Activated CD4-positive, CD25-positive, alpha-beta regulatory T cell treated with anti-CD3 and anti-CD28 coated beads, Interleukin-2, amount 50 U/mL, for 72 hours (primary cell): ENCODE measurements at regions not wholly inside any gene's neighbourhood (a gene's known extent, or its start where the extent isn't known, plus 50 kb on each side); places are given as distances from the start of the nearest gene placed in this dataset.

Experiments
- DNase-seq: peaks from one replicate; pipeline ENCODE4 v3.0.0; 2021

DNA sequence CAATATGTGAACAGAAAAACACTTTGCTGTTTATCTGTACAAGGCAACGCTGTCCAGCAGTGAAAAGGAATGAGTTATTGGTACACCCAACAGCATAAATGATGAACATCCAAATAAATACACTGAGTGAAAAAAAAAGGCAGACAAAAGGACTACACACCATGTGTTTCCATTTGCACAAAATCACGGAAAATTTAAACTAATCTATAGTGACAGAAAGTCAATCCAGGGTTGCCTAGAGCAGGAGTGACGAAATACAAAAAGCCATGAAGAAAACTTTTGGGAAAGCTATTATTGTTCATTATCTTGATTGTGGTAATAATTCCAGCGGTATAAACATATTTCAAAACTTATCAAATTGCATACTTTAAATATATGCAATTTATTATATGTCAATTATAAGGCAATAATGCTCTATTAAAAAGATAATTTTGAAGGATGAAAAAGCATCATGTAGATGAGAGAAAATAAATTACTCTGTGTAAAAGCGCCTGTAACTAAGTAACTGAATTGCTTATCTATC, 578.0 kb upstream of the TMEM132C start:
- DNase-seq = no peak

DNA sequence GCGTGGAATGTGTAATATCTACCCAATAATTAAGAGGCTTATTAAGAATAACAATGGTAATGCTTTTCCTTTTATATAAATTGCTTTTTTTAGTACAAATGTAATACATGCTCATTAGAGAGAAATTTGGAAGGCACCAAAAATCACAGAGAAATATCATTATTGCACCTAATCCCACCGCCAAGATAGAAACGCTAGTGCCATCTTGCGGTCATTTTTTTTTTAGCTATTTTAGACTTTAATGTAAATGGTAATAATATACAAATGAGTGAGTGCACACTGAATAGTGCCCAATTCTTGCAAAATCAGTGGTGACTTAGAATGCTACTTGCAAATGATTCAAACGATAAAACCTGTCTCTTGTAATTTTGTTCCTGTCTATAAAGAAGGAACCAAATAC, 576.8 kb upstream of the TMEM132C start:
- DNase-seq = no peak

DNA sequence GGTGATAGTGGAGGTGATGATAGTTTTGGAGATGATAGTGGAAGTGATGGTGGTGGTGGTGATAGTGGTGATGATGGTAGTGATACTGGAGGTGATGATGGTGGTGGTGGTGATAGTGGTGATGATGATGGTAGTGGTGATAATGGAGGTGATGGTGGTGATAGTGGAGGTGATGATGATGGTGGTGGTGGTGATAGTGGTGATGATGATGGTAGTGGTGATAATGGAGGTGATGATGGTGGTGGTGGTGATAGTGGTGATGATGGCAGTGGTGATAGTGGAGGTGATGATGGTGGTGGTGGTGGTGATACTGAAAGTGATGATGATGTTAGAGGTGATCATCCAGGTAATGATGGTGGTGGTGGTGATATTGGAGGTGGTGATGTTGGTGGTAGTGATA, 570.0 kb upstream of the TMEM132C start:
- no peak for DNase-seq

DNA sequence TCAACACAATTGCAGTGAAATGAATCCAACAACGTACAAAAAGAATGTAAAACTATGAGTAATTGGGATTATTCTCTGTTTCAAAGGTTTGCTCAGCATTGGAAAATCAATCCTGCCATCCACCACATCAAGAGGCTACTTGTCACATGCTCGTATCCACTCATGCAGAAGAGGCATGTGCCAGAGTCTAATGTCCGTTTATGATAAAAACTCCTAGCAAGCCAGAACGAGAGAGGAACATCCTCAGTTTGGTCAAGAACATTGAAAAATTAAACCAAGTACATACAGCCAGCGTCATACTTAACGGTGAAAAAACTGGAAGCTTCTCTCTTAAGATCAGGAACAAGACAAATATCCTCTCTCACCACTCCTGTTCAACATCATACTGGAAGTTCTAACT, 563.9 kb upstream of the TMEM132C start:
- no peak for DNase-seq

DNA sequence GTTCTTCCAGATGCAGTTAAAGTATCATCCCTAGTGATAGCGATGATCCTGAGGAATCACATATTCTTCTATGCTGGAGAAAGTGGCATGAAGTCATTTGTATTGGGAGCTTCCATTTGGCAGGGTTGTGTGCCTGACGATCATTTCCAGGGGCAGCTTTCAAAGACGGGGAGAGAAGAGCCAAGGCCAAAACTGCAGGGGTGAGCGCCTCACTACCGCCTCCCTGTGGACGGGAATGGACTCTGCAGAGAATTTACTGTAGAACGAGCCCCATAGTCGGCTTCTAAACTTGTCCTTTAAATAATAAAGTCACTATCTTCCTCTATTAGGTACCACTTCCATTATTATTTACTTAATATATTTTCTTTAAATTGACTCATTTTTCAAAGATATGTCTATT, 555.9 kb upstream of the TMEM132C start:
- no peak for DNase-seq

DNA sequence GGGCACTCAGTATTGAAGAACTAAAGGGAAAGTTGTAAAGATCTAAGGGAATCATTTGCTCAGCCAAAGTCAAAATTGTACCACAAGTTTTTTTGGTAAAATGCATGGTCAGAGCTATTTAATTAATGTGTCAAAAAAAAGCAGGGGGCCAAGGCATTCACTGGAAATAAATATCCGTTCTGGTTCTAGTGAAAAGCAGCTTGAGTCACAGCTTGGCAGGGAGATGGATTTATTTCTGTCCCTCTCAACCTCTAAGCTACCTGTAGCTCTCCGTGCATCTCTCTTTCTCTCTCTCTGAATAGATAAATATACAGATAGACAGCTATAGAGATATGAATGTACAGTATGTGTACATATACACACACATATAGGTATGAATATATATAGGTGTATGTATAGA, 554.4 kb upstream of the TMEM132C start:
- DNase-seq = no peak

DNA sequence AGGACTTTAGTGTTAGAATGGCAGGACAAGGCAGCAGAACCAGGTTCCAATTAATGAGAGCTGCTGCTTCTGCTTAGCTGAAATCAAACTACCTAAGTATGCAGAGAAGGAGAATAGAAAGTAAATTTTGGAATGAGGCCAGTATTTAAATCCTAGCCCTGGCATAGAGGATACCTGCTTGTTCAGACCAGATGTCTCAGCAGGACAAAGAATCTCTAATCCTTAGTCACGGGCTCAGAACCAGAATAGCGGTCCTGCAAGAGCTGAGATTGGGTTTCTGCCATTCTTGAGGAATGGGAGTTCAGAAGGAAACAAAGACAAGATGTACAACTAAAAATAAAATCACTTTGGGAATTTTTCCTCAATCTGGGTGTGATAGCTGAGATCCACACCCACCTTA, 550.8 kb upstream of the TMEM132C start:
- DNase-seq = no peak

DNA sequence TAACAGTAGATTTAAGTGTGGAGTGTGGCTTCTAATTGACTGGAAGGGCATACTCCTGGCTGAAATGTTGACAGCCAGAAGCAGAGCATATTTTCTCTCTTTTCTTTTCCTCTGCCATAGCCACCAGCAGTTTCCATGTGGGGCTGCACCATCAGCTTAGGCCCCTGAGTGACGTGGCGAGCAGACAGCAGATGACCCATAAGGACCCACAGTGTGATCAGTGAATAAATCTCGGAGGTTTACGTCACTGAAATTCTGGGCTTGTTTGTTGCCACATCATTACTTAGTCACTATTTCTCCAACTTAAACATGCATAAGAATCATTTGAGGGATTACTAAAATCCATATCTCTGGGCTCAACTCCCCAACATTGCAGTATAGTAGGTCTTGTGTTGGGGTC, 549.7 kb upstream of the TMEM132C start:
- DNase-seq = no peak

DNA sequence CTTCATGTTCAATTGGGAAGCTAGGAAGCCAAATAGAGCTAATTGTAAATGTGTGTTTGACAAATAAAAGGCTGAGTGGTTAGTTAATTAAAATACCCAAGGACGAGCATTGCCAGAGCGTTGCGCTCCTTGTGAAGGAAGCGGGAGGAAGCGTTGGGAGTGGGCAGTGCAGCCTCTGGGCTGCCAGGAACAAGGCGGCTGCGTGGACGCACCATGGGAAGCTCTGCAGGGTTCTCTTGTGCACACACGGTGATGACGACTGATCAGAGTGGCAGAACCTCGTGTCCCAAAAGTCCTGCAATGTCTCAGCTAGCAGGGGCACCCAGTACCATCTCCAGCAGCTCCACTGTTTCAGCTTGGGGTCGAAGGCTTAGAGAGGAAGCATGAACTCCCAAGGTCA, 546.6 kb upstream of the TMEM132C start:
- DNase-seq = no peak

DNA sequence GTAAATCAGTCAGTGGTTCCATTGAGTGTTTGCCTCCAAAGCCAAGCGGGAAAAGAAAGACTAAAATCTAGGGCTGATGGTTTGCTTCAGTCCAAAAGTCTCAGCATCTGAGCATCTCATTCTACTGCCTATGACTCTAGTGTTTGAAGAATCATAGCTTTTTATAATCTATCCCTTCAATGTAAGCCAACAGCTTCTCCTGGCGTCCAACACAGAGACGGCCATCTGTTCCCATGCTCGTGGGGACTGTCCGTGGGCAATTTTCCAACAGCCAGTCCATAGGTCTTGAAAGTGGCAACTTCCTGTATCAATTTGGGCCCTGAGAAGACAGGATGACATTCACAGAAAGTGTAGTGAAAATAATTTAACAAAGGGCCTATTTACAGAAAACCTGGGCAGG, 544.4 kb upstream of the TMEM132C start:
- DNase-seq = no peak

DNA sequence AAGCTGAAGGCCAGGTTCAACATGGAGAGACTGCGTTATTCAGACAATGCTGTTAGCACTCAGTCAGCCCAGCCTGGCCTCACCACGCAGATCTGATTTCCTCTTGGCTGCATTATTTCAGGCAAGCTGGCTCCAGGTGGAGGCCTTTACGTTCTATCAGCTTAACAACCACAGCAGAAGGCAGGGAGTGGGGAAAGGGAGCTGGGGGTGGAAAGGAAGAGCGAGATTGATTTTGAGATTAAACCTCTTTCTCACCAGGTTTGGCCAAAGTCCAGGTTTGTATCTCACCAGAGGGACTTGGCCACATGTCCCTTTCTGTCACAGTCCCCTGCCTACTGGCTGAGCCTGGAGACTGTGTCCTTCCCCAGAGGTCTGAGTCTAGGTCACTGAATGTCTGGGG, 543.7 kb upstream of the TMEM132C start:
- no peak for DNase-seq

DNA sequence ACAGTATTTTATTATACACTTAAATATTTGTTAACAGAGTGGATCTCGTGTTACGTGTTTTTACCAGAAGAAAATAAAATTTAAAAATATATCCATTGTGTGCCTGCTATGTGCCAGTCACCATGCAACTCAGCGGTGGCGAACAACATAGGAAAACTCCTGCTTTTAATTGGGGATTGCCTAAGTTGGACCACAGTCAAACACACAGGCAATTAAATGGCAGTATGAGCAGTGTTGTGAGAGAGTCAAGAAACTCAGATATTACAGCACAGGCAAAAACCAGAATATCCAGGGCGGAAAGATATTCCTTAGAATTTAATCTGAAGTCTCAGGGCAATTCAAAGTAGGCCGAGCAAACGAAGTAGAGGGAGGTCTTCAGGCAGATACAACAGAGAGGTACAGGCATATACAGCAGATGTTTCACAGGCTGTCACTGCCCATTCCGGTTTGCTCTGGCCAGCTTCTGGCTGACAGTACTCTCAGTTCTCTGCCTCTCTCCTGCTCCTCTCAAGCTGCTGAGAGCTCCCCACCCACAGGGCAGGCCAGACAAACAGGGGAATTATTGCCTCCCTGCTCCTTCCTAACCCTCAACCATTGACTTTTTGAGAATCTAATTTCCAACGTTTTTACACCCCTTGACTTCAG, 540.2 kb upstream of the TMEM132C start:
- no peak for DNase-seq

DNA sequence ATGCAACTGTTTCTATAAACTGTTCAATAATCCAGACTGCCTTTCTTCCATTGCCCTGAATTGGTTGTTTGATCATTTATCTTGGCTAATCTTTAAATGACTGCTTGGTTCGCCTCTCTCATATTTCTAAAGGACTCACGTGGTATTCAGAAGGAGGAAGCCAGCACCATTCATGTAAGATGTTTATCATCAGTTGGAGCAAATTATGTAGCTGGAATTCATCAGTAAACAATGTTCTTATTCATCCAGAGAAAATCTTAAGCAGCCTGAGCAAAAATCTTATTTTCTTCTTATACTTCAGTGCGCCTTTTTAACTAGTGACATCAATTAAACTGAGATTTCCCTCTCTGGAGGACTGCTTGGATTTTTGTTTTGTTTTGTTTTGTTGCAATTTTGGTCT, 538.7 kb upstream of the TMEM132C start:
- no peak for DNase-seq

DNA sequence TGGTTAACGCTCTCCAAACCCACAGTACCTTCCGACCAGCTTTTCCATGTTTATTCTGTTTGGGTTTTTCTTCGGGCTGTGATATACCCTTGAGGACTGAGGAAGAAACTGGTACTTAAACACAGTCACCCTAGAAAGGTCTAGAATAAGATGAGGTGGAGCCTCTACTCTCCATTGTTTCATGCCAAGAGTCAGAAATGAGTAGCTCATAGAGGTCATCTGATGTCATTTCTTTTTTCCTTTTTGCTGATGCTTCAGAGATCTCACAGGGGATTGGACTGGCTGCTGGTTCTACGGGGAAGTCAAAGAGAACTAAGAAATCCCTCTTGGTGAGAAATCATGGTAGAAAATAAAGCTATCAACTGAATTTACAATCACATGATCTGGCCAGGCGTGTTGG, 538.2 kb upstream of the TMEM132C start:
- DNase-seq = no peak

DNA sequence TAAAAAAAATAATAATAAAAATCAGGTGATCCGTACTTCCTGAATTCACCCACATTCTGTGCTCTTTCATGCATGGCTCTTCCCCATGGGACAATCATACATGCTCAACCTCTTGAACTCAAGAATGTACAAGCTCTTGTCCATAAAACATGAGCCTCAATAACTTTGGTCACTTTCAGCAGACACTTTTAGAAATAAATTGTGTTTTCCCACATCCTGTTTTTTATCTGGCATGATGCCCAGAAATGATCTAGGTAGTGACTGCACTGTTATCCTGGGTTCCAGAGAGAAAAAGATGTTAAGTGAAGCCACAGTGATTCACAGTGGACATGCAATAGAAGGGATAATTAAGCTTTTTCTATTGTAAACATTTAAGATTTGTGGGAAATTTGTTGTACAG, 537.6 kb upstream of the TMEM132C start:
- no peak for DNase-seq

DNA sequence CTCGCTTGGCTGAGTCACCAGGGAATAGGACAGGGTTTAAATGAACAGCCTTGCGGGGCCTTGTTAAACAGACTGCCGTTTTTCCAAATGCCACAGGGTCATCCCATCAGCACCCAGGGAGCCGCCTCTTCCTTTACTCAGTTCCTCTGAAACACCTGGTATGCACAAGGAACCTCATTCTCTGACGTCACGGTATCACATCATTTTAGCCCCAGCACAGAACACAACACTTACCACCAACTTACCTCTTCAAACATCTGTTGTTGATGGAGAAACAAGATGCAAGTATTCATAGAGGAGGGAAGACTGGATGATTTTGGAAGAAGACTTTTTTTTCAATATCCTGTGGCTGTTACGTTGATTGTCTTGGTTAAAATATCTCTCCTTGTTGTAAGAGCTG, 535.3 kb upstream of the TMEM132C start:
- no peak for DNase-seq

DNA sequence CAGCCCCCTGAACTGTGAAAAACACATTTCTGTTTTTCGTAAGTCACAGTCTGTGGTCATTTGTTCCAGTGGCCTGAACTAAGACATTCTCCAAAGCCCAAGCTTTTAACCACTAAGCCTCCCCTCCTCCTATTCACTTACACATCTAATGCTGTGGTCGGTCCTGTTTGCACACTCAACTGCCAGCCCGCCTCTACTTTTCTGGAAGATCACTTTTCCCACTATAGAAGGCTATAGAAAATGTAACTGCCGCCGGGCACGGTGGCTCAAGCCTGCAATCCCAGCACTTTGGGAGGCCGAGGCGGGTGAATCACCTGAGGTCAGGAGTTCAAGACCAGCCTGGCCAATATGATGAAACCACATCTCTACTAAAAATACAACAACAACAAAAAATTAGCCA, 524.7 kb upstream of the TMEM132C start:
- DNase-seq = no peak

DNA sequence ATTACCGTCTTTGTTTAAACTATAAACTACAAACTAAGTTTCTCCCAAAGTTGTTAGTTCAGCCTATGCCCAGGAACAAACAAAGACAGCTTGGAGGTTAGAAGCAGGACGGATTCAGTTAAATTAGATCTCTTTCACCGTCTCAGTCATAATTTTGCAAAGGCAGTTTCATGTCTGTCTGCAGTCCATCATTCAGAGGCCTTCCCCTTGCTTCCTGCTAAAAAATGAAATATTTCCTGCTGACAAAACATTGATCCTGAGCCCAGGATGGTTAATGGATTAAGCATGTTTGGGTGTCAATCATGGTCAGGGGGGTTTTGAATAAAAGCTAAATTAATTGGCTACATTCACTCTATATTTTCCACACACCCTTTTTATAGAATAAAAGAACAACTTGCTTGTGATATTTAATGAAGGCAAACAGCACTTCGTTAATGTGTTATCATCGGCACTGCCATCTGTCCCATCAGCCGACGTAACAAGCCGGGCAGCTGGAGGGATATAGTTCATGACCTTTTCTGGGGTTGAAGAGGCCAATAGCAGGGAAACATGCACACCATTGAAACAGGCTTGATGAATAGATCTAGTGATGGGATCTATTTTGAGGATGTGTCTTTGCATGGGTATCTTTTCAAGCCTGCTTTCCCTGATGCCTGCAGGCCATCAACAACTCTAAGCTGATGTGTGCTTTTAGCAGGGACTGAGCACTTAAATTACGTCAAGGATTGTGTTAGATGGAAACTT, 521.3 kb upstream of the TMEM132C start:
- DNase-seq = no peak

DNA sequence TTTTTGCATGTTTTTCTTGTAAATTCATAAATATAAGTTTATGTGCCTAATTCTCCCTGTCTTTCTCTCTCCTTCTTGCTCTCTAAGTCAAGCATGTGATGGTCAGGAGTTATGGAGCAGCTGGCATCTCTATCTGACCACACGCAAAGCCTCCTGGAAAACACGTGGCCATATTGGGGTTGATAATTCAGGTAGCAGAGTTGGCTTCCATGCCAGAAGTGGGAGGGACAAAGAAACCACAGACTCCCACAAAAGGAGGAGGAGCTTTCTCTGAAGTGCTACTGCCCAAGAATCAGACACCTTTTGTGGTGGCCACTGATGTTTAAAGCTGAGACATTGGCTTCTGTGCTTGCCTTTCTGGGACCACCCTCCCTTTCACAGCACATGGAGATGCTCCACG, 517.6 kb upstream of the TMEM132C start:
- DNase-seq = no peak

DNA sequence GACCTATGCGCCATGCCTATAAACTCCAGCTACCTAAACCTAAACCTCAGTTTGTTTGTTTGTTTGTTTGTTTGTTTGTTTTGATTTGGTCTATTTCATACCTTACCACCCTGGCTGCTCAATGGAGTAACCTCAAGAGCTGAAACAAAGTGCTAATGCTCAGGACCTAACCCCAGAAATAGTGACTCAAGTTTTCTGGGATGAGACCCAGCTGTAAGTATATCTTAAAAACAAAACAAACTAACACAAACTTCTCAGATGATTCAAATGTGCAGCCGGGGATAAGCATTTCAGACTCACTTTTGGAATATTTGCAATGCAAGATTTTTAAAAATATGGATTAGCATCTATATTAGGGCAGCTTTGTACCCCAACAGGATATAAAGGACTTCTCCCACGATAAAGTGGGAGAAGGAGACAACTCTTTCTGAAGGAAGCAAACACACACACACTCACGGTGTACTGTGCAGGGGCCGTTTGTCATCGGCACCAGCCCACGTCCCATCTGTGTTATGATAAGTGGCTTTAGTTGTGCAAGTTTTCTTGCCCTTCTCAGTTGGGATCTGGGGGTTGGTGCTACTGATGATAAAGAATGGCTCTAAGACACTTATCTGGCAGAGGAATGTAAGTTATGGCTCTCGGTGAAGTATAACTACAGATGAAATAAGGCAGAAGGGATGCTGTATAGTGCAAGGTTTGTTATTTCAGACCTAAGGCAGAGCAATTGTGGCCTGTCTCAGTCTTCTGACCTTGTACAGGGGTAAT, 516.7 kb upstream of the TMEM132C start:
- DNase-seq = no peak

DNA sequence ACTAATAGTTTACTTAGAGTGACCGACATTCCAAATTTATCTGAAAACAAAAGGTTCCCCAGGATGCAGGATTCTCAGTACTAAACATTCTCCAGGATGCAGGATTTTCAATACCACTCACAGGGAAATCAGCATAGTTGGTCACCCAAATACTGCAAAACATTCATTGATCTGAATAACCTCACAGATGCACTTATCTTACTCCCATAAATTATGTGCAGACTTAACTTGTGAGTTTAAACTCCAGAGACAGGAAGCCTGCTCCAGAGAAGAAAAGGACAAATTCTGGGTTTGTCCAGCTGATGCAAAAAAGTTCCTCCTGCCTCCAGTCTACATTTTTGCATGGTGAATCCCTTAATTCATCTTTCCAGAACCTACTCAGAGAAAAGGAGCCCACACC, 514.2 kb upstream of the TMEM132C start:
- no peak for DNase-seq

DNA sequence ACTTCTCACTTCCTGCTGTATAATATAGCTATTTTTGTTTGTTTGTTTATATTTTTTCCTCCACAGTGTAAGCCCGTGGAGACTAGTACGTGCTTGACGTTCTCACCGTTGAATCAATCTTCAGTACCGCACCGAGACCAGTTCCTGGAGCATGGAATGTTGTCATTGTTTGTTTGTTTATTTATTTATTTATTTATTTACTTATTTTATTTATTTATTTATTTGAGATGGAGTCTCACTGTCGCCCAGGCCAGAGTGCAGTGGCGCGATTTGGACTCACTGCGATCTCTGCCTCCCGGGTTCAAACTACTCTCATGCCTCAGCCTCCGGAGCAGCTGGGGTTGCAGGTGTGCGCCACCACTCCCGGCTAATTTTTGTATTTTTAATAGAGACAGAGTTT, 506.6 kb upstream of the TMEM132C start:
- no peak for DNase-seq

DNA sequence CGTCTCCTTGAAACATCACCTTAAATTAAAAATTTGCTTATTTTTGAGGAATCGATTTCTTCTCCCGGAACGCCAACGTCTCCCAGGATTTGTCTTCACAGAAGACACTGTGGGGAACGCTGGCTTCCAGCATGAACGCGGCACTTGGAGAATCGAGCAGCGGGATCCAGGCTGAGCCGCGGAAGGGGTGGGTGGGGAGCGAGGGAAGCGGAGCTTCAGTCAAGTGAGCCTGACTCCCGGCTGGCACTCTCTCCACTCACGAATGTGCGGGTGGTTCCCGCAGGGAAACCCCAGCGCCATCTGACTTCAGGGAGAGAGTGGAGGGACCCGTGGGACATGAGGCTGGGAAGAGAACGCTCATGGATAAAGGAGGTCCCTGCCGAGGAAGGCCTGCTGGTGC, 506.0 kb upstream of the TMEM132C start:
- DNase-seq = no peak

DNA sequence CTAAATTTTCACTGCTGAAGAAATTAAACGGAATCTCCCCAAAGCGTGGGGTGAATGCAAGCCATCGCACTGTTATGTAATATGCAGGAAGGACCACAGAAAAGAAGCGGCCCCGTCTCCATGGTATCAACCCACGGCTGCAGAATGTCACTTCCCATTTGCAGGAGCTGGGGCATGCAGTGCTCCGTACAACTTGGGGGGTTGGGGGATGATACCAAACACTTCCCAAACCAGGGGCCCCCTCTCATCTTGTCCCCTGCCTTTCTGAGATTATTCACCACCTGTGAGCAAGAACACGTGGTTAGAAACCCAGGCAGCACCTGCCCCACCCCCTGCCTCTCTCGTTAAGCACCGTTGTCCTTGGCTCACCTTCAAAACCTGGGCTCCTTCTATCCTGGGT, 505.1 kb upstream of the TMEM132C start:
- no peak for DNase-seq
